BJ (cell line): ENCODE measurements at regions not wholly inside any gene's neighbourhood (a gene's known extent, or its start where the extent isn't known, plus 50 kb on each side); places are given as distances from the start of the nearest gene placed in this dataset.

Experiments used
- CTCF ChIA-PET: fragments of 350-600 bp; formaldehyde crosslinking; extraction: SDS; loops from one replicate; lab custom pipeline; 2021; ENCODE audit warnings: antibody characterized with exemption, inconsistent platforms; lab: Yijun Ruan, JAX
- POLR2A ChIA-PET: fragments of 300-600 bp; sonication (Branson Sonifier 250); formaldehyde crosslinking; extraction: SDS; loops from one replicate; lab custom pipeline; 2021; ENCODE audit warnings: antibody characterized with exemption; lab: Charles Lee
- DNase-seq: peaks from one replicate; pipeline ENCODE4 v3.0.0-alpha.2; 2011; ENCODE audit warnings: low read depth
- H3K27me3 ChIP-seq: 2 replicates; pipeline ENCODE4 v1.6.0; 2011; ENCODE audit warnings: low read length; ENCODE audit not compliant: control insufficient read depth, insufficient read depth
- H3K36me3 ChIP-seq: 2 replicates; pipeline ENCODE4 v1.5.1; 2011; ENCODE audit warnings: low read length; ENCODE audit not compliant: control insufficient read depth, insufficient read depth
- H3K4me3 ChIP-seq: 2 replicates; pipeline ENCODE4 v1.5.1; 2011; ENCODE audit warnings: low read depth, mild to moderate bottlenecking, control low read depth, low read length
- TF ChIP-seq, protein P1 (sequence below): IDR thresholded peaks from 2 replicates; pipeline ENCODE4 v1.5.1; 2011; ENCODE audit warnings: low read depth, mild to moderate bottlenecking, control low read depth, inconsistent platforms, low read length, moderate library complexity; ENCODE audit not compliant: insufficient read depth

DNA sequence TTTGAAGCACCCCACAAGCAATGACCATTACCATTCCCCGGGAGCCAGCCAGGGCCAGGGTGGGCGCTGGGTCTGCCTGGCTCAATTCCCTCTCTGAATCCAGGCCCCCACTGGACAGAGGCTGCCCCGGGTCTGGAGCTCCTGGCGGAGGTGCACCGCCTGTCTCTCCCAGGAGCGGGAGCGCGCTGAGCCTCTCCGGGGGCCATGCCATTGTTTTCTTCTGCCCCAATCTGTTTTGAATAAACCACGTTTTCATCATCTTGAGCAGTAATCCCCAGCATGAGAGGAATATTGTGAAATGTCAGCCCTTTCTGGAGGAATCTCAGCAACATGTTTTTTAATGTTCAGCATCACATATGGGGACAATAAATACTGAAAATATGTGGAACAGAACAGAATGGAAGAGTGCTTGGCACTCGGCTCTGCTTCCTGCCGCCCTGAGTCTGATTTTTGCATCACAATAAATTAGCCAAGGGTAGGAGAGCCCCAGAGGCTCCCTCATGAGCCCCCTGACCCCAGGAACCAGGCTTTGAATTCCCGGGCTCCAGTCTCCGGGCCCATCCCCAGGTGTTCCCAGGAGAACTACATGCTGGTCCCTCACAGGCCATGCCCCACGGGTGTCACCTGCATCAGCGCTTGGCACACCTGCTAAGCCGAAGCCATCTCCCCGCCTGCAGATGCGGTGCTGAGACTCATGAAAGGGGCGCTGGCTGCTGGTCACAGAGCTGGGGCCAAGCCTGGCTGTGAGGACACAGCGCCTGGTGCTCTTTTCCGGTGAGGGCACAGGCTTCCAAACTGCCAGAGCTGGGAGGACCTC, 88.8 kb downstream of the INHBB start:
- CTCF ChIA-PET = interaction anchor here (1.0 to 4.1 kb wide), 7 partner anchors 9 to 258 kb away, joined by 3 to 36 read pairs (median 4); no protein-coding TSS in a partner anchor
- peak; percentile 74 for DNase-seq
- Histone ChIP-seq H3K36me3 (no peaks in the 10 kb centered on the region), H3K27me3 (peaks cover 9% of the 10 kb centered on the region), H3K4me3 (no peak overlapping the region)
- TF ChIP-seq, protein P1, sequence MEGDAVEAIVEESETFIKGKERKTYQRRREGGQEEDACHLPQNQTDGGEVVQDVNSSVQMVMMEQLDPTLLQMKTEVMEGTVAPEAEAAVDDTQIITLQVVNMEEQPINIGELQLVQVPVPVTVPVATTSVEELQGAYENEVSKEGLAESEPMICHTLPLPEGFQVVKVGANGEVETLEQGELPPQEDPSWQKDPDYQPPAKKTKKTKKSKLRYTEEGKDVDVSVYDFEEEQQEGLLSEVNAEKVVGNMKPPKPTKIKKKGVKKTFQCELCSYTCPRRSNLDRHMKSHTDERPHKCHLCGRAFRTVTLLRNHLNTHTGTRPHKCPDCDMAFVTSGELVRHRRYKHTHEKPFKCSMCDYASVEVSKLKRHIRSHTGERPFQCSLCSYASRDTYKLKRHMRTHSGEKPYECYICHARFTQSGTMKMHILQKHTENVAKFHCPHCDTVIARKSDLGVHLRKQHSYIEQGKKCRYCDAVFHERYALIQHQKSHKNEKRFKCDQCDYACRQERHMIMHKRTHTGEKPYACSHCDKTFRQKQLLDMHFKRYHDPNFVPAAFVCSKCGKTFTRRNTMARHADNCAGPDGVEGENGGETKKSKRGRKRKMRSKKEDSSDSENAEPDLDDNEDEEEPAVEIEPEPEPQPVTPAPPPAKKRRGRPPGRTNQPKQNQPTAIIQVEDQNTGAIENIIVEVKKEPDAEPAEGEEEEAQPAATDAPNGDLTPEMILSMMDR = no peak
- POLR2A ChIA-PET = no interaction called here

DNA sequence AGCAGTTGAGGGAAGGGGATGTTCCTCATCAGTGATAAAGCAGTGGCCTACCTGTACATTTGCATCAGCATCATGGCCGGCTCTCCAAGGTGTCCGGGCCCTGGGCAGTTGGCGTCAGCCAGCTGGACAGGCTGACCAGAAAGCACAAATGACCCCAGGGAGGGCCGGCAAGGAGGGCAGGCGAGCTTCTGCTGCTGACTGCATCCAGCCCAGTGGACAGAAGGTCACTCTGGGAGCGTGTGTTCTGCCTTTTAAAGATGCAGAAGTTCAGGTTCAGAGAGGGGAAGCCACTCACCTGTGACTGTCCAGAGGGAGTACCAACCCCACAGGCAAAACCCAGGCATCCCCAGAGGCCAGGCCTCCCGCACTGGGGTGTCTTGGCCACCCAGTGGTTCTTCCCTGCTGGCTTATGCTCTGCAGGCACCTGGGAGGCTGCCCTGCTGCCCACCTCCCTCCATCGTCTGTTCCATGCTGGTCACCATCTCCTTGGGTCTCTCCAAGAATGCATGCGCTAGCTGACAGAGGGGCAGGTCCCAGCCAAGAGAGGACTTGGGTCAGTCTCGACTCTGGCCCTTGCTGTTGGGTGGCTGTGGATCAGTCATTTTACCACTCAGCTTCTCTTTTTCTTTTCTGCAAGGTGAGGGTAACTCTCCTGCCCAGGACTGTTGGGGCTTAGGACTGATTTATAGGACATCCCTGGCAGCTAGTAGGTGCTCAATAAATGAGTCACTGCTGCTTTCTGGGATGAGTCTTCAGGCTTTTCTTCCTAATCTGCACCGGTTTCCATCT, 89.9 kb downstream of the INHBB start:
- CTCF ChIA-PET = interaction anchor here (0.8 to 4.1 kb wide), 17 partner anchors 8 to 259 kb away, joined by 3 to 36 read pairs (median 4); no protein-coding TSS in a partner anchor
- H3K27me3 ChIP-seq = peaks cover 6% of the 10 kb centered on the region
- H3K4me3 ChIP-seq = no peak overlapping the region
- no peaks in the 10 kb centered on the region for H3K36me3 ChIP-seq
- TF ChIP-seq, protein P1 = no peak
- DNase-seq = no peak
- POLR2A ChIA-PET = no interaction called here

- CTCF ChIA-PET = interaction anchor here (0.7 to 4.1 kb wide), 18 partner anchors 10 to 246 kb away, joined by 3 to 36 read pairs (median 4); no protein-coding TSS in a partner anchor
- peak; percentile 8 for DNase-seq
- Histone ChIP-seq H3K36me3 (no peaks in the 10 kb centered on the region), H3K27me3 (peaks cover 6% of the 10 kb centered on the region), H3K4me3 (no peak overlapping the region)
- TF ChIP-seq, protein P1 = no peak
- POLR2A ChIA-PET = no interaction called here
These were observed 90.5 kb downstream of the INHBB start for GRCh38 chr2:120436460-120436739.

DNA sequence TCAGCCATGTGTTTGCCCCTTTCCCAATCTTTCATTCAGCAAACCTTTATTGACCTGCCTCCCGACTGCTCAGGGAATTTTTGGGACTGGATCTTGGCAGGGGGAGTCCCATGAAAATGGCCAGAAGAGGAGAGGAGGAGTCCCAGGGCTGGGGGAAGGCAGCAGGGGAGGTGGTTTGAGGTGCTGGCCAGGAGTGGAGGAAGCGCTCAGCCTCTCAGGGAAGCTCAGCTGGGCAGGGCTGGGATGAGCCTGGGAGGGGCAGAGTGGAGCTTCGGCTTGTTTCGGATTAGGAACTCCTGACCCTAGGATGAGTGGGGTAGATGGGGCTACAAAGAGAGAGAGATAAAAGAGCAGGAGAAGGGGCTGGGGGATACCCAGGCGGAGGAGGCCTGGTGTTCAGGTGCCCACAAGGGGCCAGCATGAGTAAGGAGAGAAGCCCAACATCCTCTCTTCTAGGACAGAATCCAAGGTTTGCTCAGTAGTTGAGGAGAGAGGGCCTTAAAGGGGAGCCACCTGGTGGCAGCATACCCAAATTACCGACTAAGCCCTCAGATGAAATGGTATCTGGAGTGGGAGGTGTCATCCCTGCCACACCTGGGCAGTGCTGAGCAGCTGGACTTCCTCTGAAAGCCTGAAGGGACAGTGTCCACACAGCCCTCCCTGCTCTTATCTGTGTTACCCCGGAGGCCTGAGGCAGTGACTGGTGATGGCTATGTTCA, 91.1 kb downstream of the INHBB start:
- Histone ChIP-seq H3K4me3 (no peak overlapping the region), H3K27me3 (peaks cover 6% of the 10 kb centered on the region), H3K36me3 (no peaks in the 10 kb centered on the region)
- ChIA-PET CTCF (interaction anchor here (0.7 to 4.1 kb wide), 12 partner anchors 13 to 245 kb away, joined by 3 to 36 read pairs (median 3); no protein-coding TSS in a partner anchor), POLR2A (no interaction called here)
- DNase-seq = no peak
- TF ChIP-seq, protein P1 = peak; percentile 56
